Astrocyte (in vitro differentiated cells and primary cell): ENCODE measurements at regions not wholly inside any gene's neighbourhood (a gene's known extent, or its start where the extent isn't known, plus 50 kb on each side); places are given as distances from the start of the nearest gene placed in this dataset.

Experiments
- DNase-seq: peaks from one replicate; pipeline ENCODE4 v3.0.0-alpha.2; 2010; ENCODE audit warnings: low read depth
- FAIRE-seq: peaks from 2 replicates; lab custom pipeline; 2011; peaks lifted over from hg19 to GRCh38; lab: Jason Lieb, UNC
- H2AFZ ChIP-seq: 2 replicates; pipeline ENCODE4 v1.6.0; 2012; ENCODE audit warnings: low read depth, low read length, inconsistent platforms
- H3K27ac ChIP-seq: 2 replicates; pipeline ENCODE4 v1.5.1; 2011; ENCODE audit warnings: low read depth, low read length, inconsistent platforms
- H3K27me3 ChIP-seq: 2 replicates; pipeline ENCODE4 v1.6.0; 2011; ENCODE audit warnings: low read length, inconsistent platforms; ENCODE audit not compliant: insufficient read depth
- H3K36me3 ChIP-seq: 2 replicates; pipeline ENCODE4 v1.5.1; 2011; ENCODE audit warnings: low read length, inconsistent platforms; ENCODE audit not compliant: insufficient read depth
- H3K4me1 ChIP-seq: 2 replicates; pipeline ENCODE4 v1.5.1; 2011; ENCODE audit warnings: low read length, inconsistent platforms; ENCODE audit not compliant: insufficient read depth
- H3K4me2 ChIP-seq: 2 replicates; pipeline ENCODE4 v1.6.0; 2012; ENCODE audit warnings: low read length, inconsistent platforms
- H3K4me3 ChIP-seq: 2 replicates; pipeline ENCODE4 v1.5.1; 2011; ENCODE audit warnings: low read depth, mild to moderate bottlenecking, low read length, inconsistent platforms; ENCODE audit not compliant: insufficient read depth
- H3K79me2 ChIP-seq: 2 replicates; pipeline ENCODE4 v1.6.0; 2012; ENCODE audit warnings: mild to moderate bottlenecking, low read length, inconsistent platforms; ENCODE audit not compliant: insufficient read depth
- H3K9ac ChIP-seq: 2 replicates; pipeline ENCODE4 v1.6.0; 2012; ENCODE audit warnings: mild to moderate bottlenecking, low read length, inconsistent platforms
- H3K9me3 ChIP-seq: 2 replicates; pipeline ENCODE4 v1.5.1; 2012; ENCODE audit warnings: low read depth, mild to moderate bottlenecking, low read length, inconsistent platforms; ENCODE audit not compliant: insufficient read depth
- H4K20me1 ChIP-seq: 2 replicates; pipeline ENCODE4 v1.6.0; 2012; ENCODE audit warnings: low read length, inconsistent platforms; ENCODE audit not compliant: insufficient read depth
- H3K27ac Mint-ChIP-seq: one replicate; pipeline ENCODE4 v1.8.0; 2021; ENCODE audit warnings: mild to moderate bottlenecking, mixed read lengths; ENCODE audit not compliant: unreplicated experiment
- H3K27me3 Mint-ChIP-seq: one replicate; pipeline ENCODE4 v1.8.0; 2021; ENCODE audit warnings: low read depth, mixed read lengths; ENCODE audit not compliant: unreplicated experiment
- H3K36me3 Mint-ChIP-seq: one replicate; pipeline ENCODE4 v1.8.0; 2021; ENCODE audit warnings: low read depth, mixed read lengths; ENCODE audit not compliant: unreplicated experiment
- H3K4me1 Mint-ChIP-seq: one replicate; pipeline ENCODE4 v1.8.0; 2021; ENCODE audit warnings: low read depth, mixed read lengths; ENCODE audit not compliant: unreplicated experiment
- H3K4me3 Mint-ChIP-seq: one replicate; pipeline ENCODE4 v1.8.0; 2021; ENCODE audit warnings: mild to moderate bottlenecking, moderate library complexity, mixed read lengths; ENCODE audit not compliant: unreplicated experiment
- H3K9me3 Mint-ChIP-seq: one replicate; pipeline ENCODE4 v1.8.0; 2021; ENCODE audit warnings: mild to moderate bottlenecking, mixed read lengths; ENCODE audit not compliant: unreplicated experiment
- CTCF ChIP-seq: IDR thresholded peaks from 2 replicates; pipeline ENCODE4 v1.5.1; 2011; ENCODE audit warnings: low read depth, mild to moderate bottlenecking, inconsistent platforms, low read length, moderate library complexity; ENCODE audit not compliant: insufficient read depth
- EZH2 ChIP-seq: IDR thresholded peaks from 2 replicates; pipeline ENCODE4 v1.6.1; 2012; ENCODE audit warnings: mild to moderate bottlenecking, low read length, inconsistent platforms; ENCODE audit not compliant: insufficient read depth

GRCh38 chr14:94879537-94879936, 109.6 kb upstream of the GSC start:
- no peak for DNase-seq
- Histone ChIP-seq H3K9me3 (no peaks in the 10 kb centered on the region), H2AFZ (no peak overlapping the region), H3K27ac (no peak overlapping the region), H3K4me1 (no peaks in the 10 kb centered on the region), H3K36me3 (no peaks in the 10 kb centered on the region), H3K4me3 (no peak overlapping the region), H4K20me1 (no peaks in the 10 kb centered on the region), H3K27me3 (no peaks in the 10 kb centered on the region), H3K4me2 (no peak overlapping the region), H3K9ac (no peak overlapping the region), H3K79me2 (no peaks in the 10 kb centered on the region)
- TF ChIP-seq CTCF, result no peak
- no peak for TF ChIP-seq EZH2
- no peak overlapping the region for H3K27ac Mint-ChIP-seq
- no peaks in the 10 kb centered on the region for H3K36me3 Mint-ChIP-seq
- H3K9me3 Mint-ChIP-seq, result peaks cover 2% of the 10 kb centered on the region
- FAIRE-seq, result no peak
- H3K4me3 Mint-ChIP-seq, result no peak overlapping the region
- H3K27me3 Mint-ChIP-seq, result peaks cover 22% of the 10 kb centered on the region
- H3K4me1 Mint-ChIP-seq, result no peaks in the 10 kb centered on the region

- no peaks in the 10 kb centered on the region for H3K27me3 ChIP-seq
- H3K4me3 Mint-ChIP-seq, result no peak overlapping the region
- H3K9ac ChIP-seq, result no peak overlapping the region
- no peak overlapping the region for H3K27ac ChIP-seq
- no peaks in the 10 kb centered on the region for H3K79me2 ChIP-seq
- H3K4me1 Mint-ChIP-seq, result no peaks in the 10 kb centered on the region
- no peaks in the 10 kb centered on the region for H3K9me3 ChIP-seq
- FAIRE-seq (no peak), DNase-seq (no peak)
- H2AFZ ChIP-seq, result no peak overlapping the region
- TF ChIP-seq CTCF (no peak), EZH2 (no peak)
- H4K20me1 ChIP-seq, result no peaks in the 10 kb centered on the region
- H3K36me3 ChIP-seq, result no peaks in the 10 kb centered on the region
- H3K4me2 ChIP-seq, result no peak overlapping the region
- no peak overlapping the region for H3K27ac Mint-ChIP-seq
- H3K36me3 Mint-ChIP-seq, result no peaks in the 10 kb centered on the region
- H3K4me3 ChIP-seq, result no peak overlapping the region
- H3K27me3 Mint-ChIP-seq, result peaks cover 16% of the 10 kb centered on the region
- H3K4me1 ChIP-seq, result no peaks in the 10 kb centered on the region
- no peaks in the 10 kb centered on the region for H3K9me3 Mint-ChIP-seq
These were observed 106.4 kb upstream of the GSC start for GRCh38 chr14:94876306-94876705.

GRCh38 chr14:94875256-94875655, 105.3 kb upstream of the GSC start:
- TF ChIP-seq CTCF (no peak), EZH2 (no peak)
- H3K4me3 Mint-ChIP-seq, result no peak overlapping the region
- no peaks in the 10 kb centered on the region for H3K9me3 Mint-ChIP-seq
- no peak overlapping the region for H3K9ac ChIP-seq
- H3K4me1 Mint-ChIP-seq, result no peaks in the 10 kb centered on the region
- H3K27me3 Mint-ChIP-seq, result peaks cover 13% of the 10 kb centered on the region
- H3K4me2 ChIP-seq, result no peak overlapping the region
- H3K4me3 ChIP-seq, result no peak overlapping the region
- H2AFZ ChIP-seq, result no peak overlapping the region
- H3K79me2 ChIP-seq, result no peaks in the 10 kb centered on the region
- no peak overlapping the region for H3K27ac ChIP-seq
- H3K36me3 ChIP-seq, result no peaks in the 10 kb centered on the region
- DNase-seq, result no peak
- H3K4me1 ChIP-seq, result no peaks in the 10 kb centered on the region
- H3K36me3 Mint-ChIP-seq, result no peaks in the 10 kb centered on the region
- no peaks in the 10 kb centered on the region for H3K9me3 ChIP-seq
- H3K27ac Mint-ChIP-seq, result no peak overlapping the region
- no peaks in the 10 kb centered on the region for H4K20me1 ChIP-seq
- no peak for FAIRE-seq
- no peaks in the 10 kb centered on the region for H3K27me3 ChIP-seq
